ELR (cell line): ENCODE measurements at regions not wholly inside any gene's neighbourhood (a gene's known extent, or its start where the extent isn't known, plus 50 kb on each side); places are given as distances from the start of the nearest gene placed in this dataset.
"Not testable (repeated sequence)": the region's sequence is repeated elsewhere in the genome, so short reads cannot be mapped to it uniquely, and the experiment has no call there.

Experiments
- DNase-seq: peaks from one replicate; pipeline ENCODE4 v3.0.0-alpha.2; 2015; ENCODE audit warnings: low read depth

DNA sequence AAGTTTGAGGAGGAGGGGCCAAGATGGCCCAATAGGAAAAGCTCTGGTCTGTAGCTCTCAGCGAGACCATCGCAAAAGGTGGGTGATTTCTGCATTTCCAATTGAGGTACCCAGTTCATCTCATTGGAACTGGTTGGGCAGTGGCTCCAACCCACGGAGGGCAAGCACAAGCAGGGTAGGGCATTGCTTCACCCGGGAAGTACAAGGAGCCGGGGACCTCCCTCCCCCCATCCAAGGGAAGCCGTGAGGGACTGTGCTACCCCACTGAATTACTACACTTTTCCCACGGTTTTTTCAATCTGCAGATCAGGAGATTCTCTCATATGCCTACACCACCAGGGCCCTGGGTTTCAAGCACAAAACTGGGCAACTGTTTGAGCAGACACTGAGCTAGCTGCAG, 58.0 kb upstream of the EFCAB3 start:
- DNase-seq: no peak

DNA sequence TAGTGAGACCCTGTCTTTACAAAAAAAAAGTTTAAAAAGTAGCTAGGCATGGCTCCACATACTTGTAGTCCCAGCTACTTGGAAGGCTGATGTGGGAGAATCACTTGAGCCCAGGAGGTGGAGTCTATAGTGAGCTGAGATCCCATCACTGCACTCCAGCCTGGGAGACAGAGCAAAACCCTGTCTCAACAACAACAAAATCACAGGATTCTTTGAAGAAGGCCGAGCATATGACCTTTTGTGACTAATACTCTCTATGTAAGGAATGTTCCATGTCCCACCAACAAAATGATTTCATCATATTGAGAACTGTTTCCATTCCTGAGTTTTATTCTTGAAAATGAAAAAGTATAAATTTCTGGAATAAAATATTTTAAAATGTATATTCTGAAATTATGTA, 58.9 kb upstream of the EFCAB3 start:
- peak; percentile 17 for DNase-seq

DNA sequence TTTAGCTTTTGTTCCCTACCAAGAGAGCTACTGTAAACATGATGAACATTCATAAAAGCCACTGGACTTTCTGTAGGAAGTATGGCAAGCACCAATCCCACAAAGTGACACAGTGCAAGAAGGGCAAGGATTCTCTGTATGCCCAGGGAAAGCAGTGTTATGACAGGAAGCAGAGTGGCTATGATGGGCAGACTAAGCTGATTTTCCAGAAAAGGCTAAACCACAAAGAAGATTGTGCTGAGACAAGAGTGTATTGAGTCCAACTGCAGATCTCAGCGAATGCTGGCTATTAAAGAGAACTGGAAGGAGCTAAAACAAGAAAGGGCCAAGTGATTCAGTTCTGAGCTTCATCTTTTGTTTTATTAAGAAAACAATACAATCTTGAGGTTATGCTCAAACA, 60.5 kb upstream of the EFCAB3 start:
- DNase-seq: no peak

DNA sequence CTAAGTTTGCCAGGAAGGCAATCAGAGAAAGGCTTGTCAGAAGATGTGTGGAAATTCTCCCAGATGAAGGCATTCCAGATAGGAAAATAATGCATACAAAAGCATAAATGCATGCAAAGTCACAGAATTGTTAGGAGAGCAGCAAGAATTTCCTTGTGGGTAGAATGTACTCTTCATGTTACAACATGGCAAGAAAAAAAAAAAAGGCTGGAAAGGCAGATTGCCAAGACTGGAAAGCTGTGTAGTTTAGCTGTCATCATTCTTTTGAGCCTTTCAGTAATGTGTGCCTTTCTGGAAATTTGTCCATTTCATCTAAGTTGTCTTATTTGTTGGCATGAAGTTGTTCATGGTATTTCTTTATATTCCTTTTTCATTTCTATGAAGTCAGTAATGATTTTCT, 71.0 kb upstream of the EFCAB3 start:
- peak; percentile 3 for DNase-seq

DNA sequence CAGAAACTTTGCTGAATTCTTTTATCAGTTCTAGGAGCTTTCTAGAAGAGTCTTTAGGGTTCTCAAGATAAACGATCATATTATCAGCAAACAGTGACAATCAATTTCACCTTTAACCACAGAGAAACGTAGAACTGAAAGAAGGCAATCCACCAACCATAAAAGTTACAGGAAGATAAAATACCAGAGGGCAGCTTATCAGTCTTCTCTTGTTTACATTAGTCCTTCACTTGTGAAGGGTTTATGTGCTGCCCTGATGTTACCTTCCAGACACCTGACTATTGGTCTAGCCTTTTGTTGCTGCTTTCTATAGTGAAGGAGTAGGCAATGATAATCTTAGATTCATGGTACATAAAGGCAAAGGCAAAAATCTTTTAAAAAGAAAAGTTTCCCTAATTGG, 73.2 kb upstream of the EFCAB3 start:
- DNase-seq: no peak

DNA sequence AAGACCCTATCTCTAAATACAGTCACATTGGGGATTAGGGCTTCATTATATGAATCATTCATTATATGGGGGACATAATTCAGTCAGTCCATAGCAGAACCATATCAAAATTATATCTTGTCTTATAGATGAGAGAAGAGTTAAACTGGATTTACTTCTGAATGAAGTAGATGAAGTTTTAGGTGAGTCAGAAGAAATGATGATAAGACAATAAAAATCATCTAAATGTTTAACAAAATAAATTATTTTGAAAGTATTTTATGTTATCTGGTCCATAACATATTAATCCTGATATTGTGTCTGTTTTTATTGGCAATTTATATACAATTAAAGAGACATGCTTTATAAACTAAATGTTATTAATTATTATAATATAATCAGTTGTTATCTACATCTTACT, 76.9 kb upstream of the EFCAB3 start:
- no peak for DNase-seq

DNA sequence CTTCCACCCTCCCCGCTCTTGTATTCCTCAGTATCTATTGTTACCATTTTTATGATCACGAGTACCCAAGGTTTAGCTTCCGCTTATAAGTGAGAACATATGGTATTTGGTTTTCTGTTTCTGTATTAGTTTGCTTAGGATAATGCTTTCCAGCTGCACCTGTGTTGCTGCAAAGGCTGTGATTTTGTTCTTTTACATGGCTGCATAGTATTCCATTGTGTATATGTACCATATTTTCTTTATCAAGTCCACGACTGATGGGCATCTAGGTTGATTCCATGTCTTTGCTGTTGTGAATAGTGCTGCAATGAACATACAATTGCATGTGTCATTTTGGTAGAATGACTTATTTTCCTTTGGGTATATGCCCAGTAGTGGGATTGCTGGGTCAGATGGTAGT, 79.7 kb upstream of the EFCAB3 start:
- DNase-seq: no peak

DNA sequence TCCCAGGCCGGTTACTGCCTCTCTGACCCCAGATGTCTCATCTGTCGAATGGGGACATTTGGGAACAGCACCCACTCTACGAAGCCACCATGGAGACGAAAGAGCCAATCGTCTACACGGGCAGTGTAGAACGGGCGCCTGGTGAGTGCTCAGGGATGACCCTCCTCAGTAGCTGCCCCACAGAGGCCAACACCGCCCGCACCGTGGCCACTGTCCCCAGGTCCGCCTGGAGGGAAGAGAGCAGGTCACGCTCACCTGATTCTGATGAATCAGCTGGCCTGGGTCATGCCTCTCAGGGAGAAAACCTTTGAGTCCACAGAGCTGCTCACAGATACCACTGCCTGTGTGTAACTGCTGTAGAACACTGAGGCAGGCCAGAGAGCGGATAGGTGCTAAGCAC, 105.1 kb upstream of the EFCAB3 start:
- not testable (repeated sequence) for DNase-seq

DNA sequence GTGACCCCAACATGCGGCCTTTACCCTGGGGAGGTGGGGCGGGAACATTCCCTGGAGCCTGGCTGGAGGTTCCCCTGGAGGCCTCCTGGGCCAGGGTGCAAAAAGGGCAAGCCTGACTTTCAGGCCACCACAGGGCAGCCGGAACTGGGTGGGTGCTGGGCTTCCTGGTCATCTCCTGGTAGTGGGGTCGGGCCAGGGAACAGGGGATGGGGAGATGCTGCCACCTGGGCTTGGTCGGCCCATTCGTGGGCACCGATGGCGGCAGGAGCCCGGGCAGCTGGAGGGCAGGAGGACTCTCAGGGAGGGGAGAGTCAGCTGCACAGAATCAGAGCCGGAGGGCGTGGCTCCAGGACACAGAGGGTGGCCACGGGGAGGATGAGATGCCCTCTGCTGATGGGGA, 112.0 kb upstream of the EFCAB3 start:
- DNase-seq: not testable (repeated sequence)

DNA sequence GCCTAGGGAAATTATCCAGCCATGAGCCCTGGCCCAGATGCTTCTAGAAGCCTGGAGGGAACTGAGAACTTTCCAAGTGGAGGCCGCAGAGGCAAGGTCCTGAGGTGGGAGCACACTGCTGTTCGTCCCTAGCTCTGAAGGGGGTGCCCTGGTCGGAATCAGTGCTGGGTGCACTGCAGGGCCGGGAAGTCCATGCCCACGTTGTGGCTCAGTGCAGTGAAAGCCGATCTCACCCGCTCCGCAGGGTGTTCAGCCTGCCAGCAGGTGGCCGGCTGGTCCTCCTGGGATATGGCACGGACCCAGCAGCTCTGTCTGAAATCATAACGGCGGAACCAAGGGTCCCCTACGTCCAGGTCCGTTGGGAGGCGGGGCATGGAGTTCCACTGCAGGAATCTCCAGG, 115.4 kb upstream of the EFCAB3 start:
- not testable (repeated sequence) for DNase-seq

DNA sequence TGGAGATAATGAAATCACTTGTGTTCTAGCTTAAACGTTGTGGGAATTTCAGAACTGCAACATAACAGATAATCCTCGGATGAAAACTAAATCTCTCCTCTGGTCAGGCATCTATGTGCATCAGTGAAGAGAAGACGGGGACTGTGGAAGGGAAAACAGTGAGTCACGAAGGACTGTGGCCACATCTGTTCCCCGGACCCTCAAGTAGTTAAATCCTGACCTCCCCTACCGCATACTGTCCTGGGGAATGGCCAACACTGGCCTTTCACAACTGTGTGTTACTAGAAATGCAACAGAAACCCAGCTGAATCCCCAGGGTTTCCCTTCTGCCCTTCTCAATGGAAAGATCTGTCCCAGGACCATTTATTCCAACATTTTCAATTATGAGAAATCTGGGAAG, 124.6 kb upstream of the EFCAB3 start:
- DNase-seq: not testable (repeated sequence)

DNA sequence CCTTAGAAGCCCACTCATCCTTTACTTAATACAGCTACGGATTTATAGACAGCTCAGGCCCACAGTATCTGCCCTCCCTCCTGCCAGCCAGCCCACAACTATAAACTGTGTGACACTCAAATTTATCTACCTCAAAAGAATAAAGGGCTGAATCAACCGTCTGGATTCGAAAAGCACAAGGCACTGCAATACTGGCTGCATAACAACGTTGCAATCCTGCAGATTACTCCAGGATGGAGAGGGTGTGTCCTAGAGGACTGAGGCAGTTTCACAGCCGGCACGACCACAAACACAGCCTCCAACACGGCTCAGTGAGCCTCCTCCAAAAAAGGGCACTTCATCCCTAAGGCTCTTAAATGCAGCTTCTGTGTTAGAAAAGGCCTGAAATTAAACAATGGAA, 138.3 kb upstream of the EFCAB3 start:
- peak; percentile 17 for DNase-seq

DNA sequence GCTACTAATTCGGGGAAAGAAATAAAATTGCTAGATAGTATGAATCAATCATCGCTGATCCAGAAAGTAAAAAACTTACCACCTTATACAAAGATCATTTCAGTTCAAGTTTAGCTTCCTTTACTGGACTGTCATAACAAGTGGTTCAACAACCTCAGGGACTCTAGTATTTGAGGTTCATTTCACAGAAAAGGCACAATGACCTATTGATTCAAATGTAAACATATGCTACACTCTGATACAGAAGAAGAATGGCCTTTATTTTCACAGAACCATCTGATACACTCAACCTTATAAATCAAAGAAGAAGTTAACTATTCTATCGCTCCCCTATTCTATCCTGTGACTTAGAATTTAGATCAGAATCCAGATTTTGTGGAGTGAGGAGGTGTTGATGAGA, 140.8 kb upstream of the EFCAB3 start:
- not testable (repeated sequence) for DNase-seq

DNA sequence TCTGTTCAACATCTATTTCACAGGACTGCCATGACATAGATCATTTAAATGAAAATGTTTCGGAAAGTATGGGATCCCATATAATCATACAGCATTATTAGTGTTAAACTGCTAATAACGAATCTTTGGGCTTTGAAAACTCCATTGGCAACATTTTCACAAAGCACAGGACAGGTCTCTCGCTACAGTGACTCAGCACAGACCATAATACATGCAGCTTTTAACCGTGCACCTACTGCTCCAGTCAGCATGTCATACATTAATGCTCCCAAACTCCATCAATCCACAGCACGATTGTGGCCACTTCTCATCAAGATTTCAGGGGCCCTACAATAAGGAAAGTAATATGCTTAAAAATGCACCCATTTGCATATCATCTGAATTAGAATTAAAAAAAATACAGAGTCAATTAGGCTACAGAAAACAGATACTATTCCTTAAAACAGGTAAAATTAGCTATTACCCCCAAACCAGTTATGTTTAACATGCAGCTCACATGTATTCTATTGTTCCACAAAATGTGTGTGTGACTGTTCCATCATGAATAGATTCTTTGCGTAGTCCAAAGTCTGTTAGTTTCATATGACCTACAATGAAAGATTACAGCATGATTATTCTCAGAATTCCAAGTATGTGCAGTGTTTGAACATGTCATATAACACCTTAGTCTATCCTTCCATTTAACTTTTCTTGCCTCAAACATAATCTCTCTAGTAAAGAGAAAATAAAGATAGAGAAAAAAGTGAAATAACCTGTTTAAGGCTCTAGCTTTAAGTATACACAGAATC, 141.6 kb upstream of the EFCAB3 start:
- not testable (repeated sequence) for DNase-seq

DNA sequence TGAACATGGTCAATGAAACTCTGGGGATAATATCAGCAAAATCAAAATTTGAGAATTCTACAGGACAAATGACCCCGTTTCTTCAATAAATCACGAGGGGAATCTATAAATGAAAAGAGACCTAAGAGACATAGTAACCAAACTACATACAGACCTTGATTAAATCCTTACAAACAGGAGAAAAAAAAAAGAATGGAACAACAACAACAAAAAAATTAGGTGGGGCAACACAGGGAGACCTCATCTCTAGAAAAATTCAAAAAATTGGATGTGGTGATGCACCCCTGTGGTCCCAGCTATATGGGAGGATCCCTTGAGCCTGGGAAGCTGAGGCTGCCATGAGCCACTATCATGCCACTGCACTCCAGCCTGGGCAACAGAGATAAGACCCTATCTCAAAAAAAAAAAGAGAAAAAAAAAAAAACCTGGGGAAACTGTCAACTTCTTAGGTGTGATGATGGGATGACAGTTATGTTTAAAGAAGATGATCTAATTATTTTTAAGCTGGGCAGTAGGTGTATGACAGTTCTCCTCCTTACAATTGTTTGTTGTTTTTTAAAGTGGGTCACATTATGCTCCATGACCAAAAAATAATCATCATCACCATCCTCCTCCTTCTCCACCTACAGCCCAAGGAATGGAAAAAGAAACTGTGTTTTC, 146.4 kb upstream of the EFCAB3 start:
- not testable (repeated sequence) for DNase-seq

DNA sequence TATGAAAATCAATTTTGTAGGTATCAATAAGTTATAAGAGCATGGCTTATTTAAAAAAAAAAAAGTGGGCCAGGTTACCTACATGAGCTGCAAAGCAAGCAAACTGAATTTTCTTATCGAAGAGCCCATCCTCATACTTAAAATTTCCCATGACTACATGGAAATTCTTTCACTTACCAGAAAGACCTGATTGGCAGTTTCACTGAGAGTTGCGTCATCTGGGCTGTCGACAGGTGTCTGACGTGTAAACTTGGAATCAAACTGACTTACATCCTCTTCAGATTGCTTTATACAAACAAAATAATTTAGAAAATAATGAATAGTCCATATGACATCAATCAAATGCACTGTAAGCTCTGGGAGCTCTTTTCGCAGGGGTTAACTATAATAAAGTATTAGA, 149.1 kb upstream of the EFCAB3 start:
- DNase-seq: not testable (repeated sequence)

DNA sequence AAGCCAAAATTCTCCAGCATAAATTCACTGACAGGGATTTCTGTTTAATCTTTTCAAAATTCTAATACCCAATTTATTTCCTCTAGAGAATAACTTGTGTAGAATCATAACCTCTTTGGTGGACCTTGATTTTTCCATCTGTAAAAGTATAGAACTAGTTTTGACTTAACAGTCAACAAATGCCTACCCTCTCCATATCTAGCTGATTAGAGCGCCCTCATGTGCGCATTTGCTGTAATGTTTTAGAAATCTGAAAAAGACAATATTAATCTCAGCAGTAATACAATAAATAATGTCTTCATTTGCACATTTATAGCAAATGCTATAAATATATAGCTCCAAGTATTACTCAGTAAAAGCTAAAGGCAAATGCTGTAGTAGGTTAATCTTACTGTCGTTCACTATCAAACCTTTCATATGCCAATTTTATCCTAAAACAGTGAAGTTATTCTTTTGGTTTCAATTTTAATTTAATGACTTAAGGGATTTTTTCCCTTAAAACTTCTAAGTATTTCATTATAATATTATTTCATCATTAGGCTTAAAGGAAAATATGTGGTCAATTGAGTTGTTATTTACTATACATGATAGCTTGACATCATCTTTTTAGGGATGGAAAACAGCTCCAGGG, 153.6 kb upstream of the EFCAB3 start:
- not testable (repeated sequence) for DNase-seq

DNA sequence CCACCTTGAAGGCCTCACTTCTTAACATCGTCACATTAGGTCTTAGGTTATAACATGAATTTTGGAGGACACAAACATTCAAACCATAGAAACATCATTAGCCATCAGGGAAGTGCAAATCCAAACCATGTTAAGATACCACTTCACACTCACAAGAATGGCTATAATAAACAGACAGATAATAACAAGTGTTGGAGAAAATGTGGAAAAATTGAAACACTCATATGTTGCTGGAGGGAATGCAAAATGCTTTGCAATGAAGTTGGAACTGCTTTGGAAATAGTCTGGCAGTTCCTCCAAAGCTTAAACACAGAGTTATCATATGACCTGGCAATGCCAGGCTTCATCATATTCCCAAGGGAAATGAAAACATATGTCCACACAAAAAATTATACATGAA, 156.8 kb upstream of the EFCAB3 start:
- not testable (repeated sequence) for DNase-seq

DNA sequence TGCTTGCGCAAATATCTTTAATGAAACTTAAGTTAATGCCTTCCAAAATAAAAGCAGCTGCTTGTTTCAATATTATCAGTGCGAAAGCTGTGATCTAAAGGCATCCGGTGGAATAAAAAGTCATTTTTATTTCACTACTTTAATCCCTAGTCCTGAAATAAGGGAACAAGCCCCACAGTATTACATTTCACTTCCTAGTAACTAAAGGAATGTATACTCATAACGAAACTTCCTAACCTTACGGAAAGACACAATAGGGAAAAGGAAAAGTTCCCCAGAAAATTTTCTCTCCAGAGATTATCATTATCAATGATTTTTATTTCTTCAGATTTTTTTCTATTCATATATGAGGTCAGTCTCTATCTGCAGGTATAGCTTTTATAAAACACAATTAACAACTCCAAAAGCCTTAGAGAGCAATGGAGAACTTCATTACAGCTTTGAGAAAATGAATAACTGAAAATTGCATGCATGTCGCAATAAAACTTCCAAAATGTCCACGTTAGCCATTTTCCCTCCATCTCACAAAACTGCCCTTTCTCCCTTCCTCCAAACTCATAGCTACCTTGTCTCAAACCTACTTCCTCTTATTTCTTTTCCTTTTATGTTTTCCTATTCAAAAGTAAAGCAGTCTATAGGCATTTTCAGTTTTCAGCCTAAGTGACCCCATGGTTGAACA, 154.3 kb upstream of the MED13 start:
- DNase-seq: no peak

DNA sequence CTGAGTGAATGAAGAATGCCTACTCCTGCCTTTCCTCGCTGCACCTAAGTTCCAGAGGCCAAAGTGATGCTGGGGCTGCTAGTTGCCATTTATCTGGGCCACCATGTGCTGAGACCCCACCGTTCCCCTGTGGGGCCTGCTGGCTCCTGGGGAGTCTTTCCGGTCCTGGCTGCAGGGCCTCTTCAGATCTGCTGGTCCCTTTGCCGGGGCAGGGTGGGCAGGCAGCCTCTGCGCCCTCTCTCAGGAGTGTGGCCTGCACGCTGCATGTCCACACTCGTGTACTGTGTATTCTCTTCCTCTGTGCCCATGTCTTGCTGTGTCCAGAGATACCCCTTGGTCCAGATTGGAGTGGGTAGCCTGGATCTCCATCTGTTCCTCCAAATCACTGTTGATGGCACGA, 151.8 kb upstream of the MED13 start:
- DNase-seq: no peak

DNA sequence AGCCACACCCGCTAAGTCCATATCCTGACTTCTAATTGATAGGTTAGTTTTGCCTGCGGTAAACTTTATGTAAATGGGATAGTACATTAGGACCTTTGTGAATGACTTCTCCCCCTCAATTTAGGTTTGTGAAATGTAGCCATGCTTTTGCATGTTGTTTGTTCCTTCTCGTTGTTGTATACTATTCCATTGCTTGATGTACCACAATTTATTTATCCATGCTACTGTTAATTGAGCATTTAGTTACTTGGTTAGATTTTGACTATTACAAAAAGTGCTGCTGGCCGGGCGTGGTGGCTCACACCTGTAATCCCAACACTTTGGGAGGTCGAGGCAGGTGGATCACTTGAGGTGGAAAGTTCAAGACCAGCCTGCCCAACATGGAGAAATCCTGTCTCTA, 150.8 kb upstream of the MED13 start:
- DNase-seq: not testable (repeated sequence)

DNA sequence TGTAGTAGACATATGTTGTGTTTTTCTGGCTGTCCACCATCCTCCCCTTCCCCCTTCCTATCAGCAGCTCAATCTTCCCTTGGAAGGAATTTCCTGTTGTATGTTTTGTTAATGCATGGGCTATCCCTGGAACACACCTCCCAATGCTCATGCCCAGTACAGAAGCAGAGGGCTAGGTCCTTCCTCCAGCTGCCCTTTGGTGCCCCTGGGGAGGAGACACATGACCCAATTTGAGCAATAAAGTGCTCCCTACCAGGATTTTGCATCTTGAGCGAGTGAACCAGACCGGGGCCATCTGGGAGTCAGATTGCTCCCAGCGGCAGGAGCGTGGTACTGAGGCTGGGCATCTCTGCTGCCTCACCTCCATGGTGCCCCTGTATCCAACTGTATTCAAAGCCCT, 141.5 kb upstream of the MED13 start:
- no peak for DNase-seq

DNA sequence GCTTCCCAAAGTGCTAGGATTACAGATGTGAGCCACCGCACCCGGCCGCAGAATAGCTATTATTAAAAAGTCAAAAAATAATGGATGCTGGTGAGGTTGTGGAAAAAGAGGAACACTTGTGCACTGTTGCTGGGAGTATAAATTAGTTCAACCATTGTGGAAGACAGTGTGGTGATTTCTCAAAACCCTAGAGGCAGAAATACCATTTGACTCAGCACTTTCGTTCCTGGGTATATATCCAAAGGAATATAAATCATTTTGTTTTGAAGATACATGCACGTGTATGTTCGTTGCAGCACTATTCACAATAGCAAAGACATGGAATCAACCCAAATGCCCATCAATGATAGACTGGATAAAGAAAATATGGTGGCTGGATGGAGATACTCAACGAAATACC, 132.1 kb upstream of the MED13 start:
- DNase-seq: not testable (repeated sequence)
